A673 (cell line): ENCODE measurements at regions not wholly inside any gene's neighbourhood (a gene's known extent, or its start where the extent isn't known, plus 50 kb on each side); places are given as distances from the start of the nearest gene placed in this dataset.

Experiments
- EZH2 ChIP-seq: fragments of 200-600 bp; sonication (generic); IDR thresholded peaks from 2 replicates; pipeline ENCODE4 v1.6.1; 2017; ENCODE audit warnings: borderline replicate concordance, low read depth, mild to moderate bottlenecking, mixed read lengths, antibody characterized with exemption, low read length; ENCODE audit not compliant: poor library complexity, severe bottlenecking
- TF ChIP-seq, protein P1 (sequence below): fragments of 300-800, 200-600 bp; sonication (generic); conservative IDR thresholded peaks from 2 replicates; pipeline ENCODE4 v1.5.1; 2017; ENCODE audit warnings: low read depth, mild to moderate bottlenecking, antibody characterized with exemption, low read length, moderate library complexity, mixed read lengths

GRCh38 chr7:86477343-86477935, 166.3 kb upstream of the GRM3 start:
- TF ChIP-seq, protein P1, sequence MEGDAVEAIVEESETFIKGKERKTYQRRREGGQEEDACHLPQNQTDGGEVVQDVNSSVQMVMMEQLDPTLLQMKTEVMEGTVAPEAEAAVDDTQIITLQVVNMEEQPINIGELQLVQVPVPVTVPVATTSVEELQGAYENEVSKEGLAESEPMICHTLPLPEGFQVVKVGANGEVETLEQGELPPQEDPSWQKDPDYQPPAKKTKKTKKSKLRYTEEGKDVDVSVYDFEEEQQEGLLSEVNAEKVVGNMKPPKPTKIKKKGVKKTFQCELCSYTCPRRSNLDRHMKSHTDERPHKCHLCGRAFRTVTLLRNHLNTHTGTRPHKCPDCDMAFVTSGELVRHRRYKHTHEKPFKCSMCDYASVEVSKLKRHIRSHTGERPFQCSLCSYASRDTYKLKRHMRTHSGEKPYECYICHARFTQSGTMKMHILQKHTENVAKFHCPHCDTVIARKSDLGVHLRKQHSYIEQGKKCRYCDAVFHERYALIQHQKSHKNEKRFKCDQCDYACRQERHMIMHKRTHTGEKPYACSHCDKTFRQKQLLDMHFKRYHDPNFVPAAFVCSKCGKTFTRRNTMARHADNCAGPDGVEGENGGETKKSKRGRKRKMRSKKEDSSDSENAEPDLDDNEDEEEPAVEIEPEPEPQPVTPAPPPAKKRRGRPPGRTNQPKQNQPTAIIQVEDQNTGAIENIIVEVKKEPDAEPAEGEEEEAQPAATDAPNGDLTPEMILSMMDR = no peak
- TF ChIP-seq EZH2 = no peak
